IMR-90 (cell line): ENCODE measurements at regions not wholly inside any gene's neighbourhood (a gene's known extent, or its start where the extent isn't known, plus 50 kb on each side); places are given as distances from the start of the nearest gene placed in this dataset.

Source experiments
- ATAC-seq: fragments of 200-7000 bp; cut with Tn5 transposase; 2 replicates; pipeline ENCODE4 v1.9.1; 2020; ENCODE audit warnings: low read depth, mild to moderate bottlenecking, moderate library complexity
- BruUV-seq: library from RNA; stranded (reverse); fragments of 400-500 nt; replicated peaks from 2 replicates; lab custom pipeline; 2021; lab: Mats Ljungman, UMichigan
- CTCF ChIA-PET: fragments of 300-600 bp; formaldehyde crosslinking; extraction: SDS; loops from one replicate; lab custom pipeline; 2021; ENCODE audit warnings: antibody characterized with exemption; lab: Yijun Ruan, JAX
- POLR2A ChIA-PET: fragments of 300-600 bp; sonication (Branson Sonifier 250); formaldehyde crosslinking; loops from one replicate; lab custom pipeline; 2022; ENCODE audit warnings: antibody characterized with exemption; ENCODE audit not compliant: unreplicated experiment; lab: Charles Lee
- DNase-seq: peaks from one replicate; pipeline ENCODE4 v3.0.0; 2013
- H2AFZ ChIP-seq: replicated peaks from 2 replicates; pipeline ENCODE3; 2013; ENCODE audit warnings: low read length, mild to moderate bottlenecking; ENCODE audit not compliant: poor library complexity
- H2AK5ac ChIP-seq: 2 replicates; pipeline ENCODE4 v1.6.1; 2013; ENCODE audit warnings: low read depth, low read length, inconsistent platforms
- H2AK9ac ChIP-seq: replicated peaks from 2 replicates; pipeline ENCODE3; 2013; ENCODE audit warnings: mild to moderate bottlenecking, low read depth, low read length, moderate library complexity; ENCODE audit not compliant: poor library complexity
- H2BK120ac ChIP-seq: 2 replicates; pipeline ENCODE4 v1.6.1; 2013; ENCODE audit warnings: low read depth, low read length, inconsistent platforms
- H2BK15ac ChIP-seq: 3 replicates; pipeline ENCODE4 v1.6.1; 2013; ENCODE audit warnings: low read depth, low read length, inconsistent platforms
- H2BK20ac ChIP-seq: 2 replicates; pipeline ENCODE4 v1.6.1; 2013; ENCODE audit warnings: low read depth, mild to moderate bottlenecking, inconsistent platforms, low read length, moderate library complexity
- H2BK5ac ChIP-seq: 2 replicates; pipeline ENCODE4 v1.6.1; 2013; ENCODE audit warnings: mild to moderate bottlenecking, low read depth, low read length, inconsistent platforms; ENCODE audit not compliant: poor library complexity, severe bottlenecking
- H3K14ac ChIP-seq: replicated peaks from 2 replicates; pipeline ENCODE4 v1.6.1; 2013; ENCODE audit warnings: low read depth, low read length, inconsistent platforms
- H3K18ac ChIP-seq: 2 replicates; pipeline ENCODE4 v1.6.1; 2013; ENCODE audit warnings: low read depth, low read length, control low read depth
- H3K23ac ChIP-seq: 2 replicates; pipeline ENCODE4 v1.6.1; 2013; ENCODE audit warnings: low read depth, low read length, inconsistent platforms
- H3K27ac ChIP-seq: 2 replicates; pipeline ENCODE4 v1.5.1; 2013; ENCODE audit warnings: mild to moderate bottlenecking, control low read depth, low read length; ENCODE audit not compliant: insufficient read depth
- H3K27me3 ChIP-seq: 2 replicates; pipeline ENCODE4 v1.6.1; 2013; ENCODE audit warnings: low read length; ENCODE audit not compliant: control insufficient read depth, insufficient read depth
- H3K36me3 ChIP-seq: 2 replicates; pipeline ENCODE4 v1.6.1; 2013; ENCODE audit warnings: low read length, mixed read lengths; ENCODE audit not compliant: control insufficient read depth, insufficient read depth
- H3K4ac ChIP-seq: 2 replicates; pipeline ENCODE4 v1.6.1; 2013; ENCODE audit warnings: low read depth, low read length, inconsistent platforms
- H3K4me1 ChIP-seq: 2 replicates; pipeline ENCODE4 v1.6.1; 2013; ENCODE audit warnings: low read length, mixed read lengths; ENCODE audit not compliant: control insufficient read depth, insufficient read depth
- H3K4me2 ChIP-seq: 2 replicates; pipeline ENCODE4 v1.6.1; 2013; ENCODE audit warnings: low read depth, mild to moderate bottlenecking, control low read depth, low read length, moderate library complexity
- H3K4me3 ChIP-seq: 2 replicates; pipeline ENCODE4 v1.5.1; 2013; ENCODE audit warnings: low read depth, mild to moderate bottlenecking, control low read depth, low read length, moderate library complexity; ENCODE audit not compliant: insufficient read depth
- H3K56ac ChIP-seq: 2 replicates; pipeline ENCODE4 v1.6.1; 2013; ENCODE audit warnings: low read length, inconsistent platforms; ENCODE audit not compliant: insufficient read depth; ENCODE audit errors: extremely low read depth
- H3K79me1 ChIP-seq, 2 experiments: 2 replicates each; pipeline ENCODE4 v1.6.1; 2013; ENCODE audit warnings: low read length in 2 of 2, inconsistent platforms in 1 of 2, low read depth in 1 of 2
- H3K9ac ChIP-seq: 2 replicates; pipeline ENCODE4 v1.6.1; 2013; ENCODE audit warnings: low read depth, low read length, control low read depth
- H3K9me1 ChIP-seq: 2 replicates; pipeline ENCODE4 v1.6.1; 2013; ENCODE audit warnings: low read length, inconsistent platforms; ENCODE audit not compliant: insufficient read depth
- H3K9me3 ChIP-seq: 2 replicates; pipeline ENCODE4 v1.6.1; 2013; ENCODE audit warnings: low read length; ENCODE audit not compliant: control insufficient read depth, insufficient read depth
- H4K20me1 ChIP-seq: 2 replicates; pipeline ENCODE4 v1.6.1; 2013; ENCODE audit warnings: low read length, inconsistent platforms; ENCODE audit not compliant: insufficient read depth
- H4K5ac ChIP-seq: 2 replicates; pipeline ENCODE4 v1.6.1; 2013; ENCODE audit warnings: mild to moderate bottlenecking, low read depth, low read length, control low read depth
- H4K8ac ChIP-seq, 2 experiments: 2 replicates each; pipeline ENCODE4 v1.6.1; 2013; ENCODE audit warnings: low read depth in 2 of 2, low read length in 2 of 2, control low read depth in 1 of 2, inconsistent platforms in 1 of 2
- H4K91ac ChIP-seq: 2 replicates; pipeline ENCODE4 v1.6.1; 2013; ENCODE audit warnings: low read depth, low read length, inconsistent platforms; ENCODE audit not compliant: insufficient read depth
- BHLHE40 ChIP-seq: fragments of 150-350 bp; IDR thresholded peaks from 2 replicates; pipeline ENCODE4 v1.6.1; 2016; ENCODE audit warnings: mild to moderate bottlenecking, low read depth, low read length
- CEBPB ChIP-seq: IDR thresholded peaks from 2 replicates; pipeline ENCODE4 v1.6.1; 2012; ENCODE audit warnings: low read depth, low read length, improper control_type of control experiment
- CHD1 ChIP-seq: IDR thresholded peaks from 2 replicates; pipeline ENCODE4 v1.6.1; 2012; ENCODE audit warnings: low read depth, low read length, improper control_type of control experiment
- FOS ChIP-seq: fragments of 150-350 bp; IDR thresholded peaks from 2 replicates; pipeline ENCODE4 v1.6.1; 2016; ENCODE audit warnings: low read depth, low read length
- MAFK ChIP-seq: IDR thresholded peaks from 2 replicates; pipeline ENCODE4 v1.6.1; 2012; ENCODE audit warnings: low read depth, low read length, improper control_type of control experiment
- MAZ ChIP-seq: IDR thresholded peaks from 2 replicates; pipeline ENCODE4 v1.6.1; 2012; ENCODE audit warnings: low read depth, mild to moderate bottlenecking, low read length, improper control_type of control experiment, moderate library complexity, borderline replicate concordance
- MXI1 ChIP-seq: IDR thresholded peaks from 2 replicates; pipeline ENCODE4 v1.6.1; 2012; ENCODE audit warnings: low read depth, mild to moderate bottlenecking, low read length, moderate library complexity, borderline replicate concordance
- NFE2L2 ChIP-seq: fragments of 150-350 bp; IDR thresholded peaks from 2 replicates; pipeline ENCODE4 v1.6.1; 2016; ENCODE audit warnings: low read depth, mild to moderate bottlenecking, low read length
- POLR2A ChIP-seq: IDR thresholded peaks from 2 replicates; pipeline ENCODE4 v1.6.1; 2012; ENCODE audit warnings: mild to moderate bottlenecking, low read depth, low read length
- RAD21 ChIP-seq: IDR thresholded peaks from 2 replicates; pipeline ENCODE4 v1.6.1; 2012; ENCODE audit warnings: low read length, improper control_type of control experiment
- RCOR1 ChIP-seq: IDR thresholded peaks from 2 replicates; pipeline ENCODE4 v1.6.1; 2012; ENCODE audit warnings: mild to moderate bottlenecking, low read length, improper control_type of control experiment; ENCODE audit not compliant: insufficient replicate concordance
- RFX5 ChIP-seq: IDR thresholded peaks from 2 replicates; pipeline ENCODE4 v1.8.0; 2012; ENCODE audit warnings: low read depth, mild to moderate bottlenecking, low read length, moderate library complexity
- SMC3 ChIP-seq: fragments of 150-350 bp; IDR thresholded peaks from 2 replicates; pipeline ENCODE4 v1.6.1; 2016; ENCODE audit warnings: low read depth, mild to moderate bottlenecking, antibody characterized with exemption, low read length, moderate library complexity
- WGBS, 2 experiments: methylation state at CpG; one replicate each; pipeline versions ENCODE4 v1.1.5 to v1.1.7; 2013; ENCODE audit warnings: missing lambda C conversion rate in 2 of 2; ENCODE audit not compliant: insufficient read length in 1 of 2; ENCODE audit errors: extremely low coverage in 2 of 2; 5-methylcytosine and 5-hydroxymethylcytosine counted together
- dilution Hi-C: fragments of 300-500 bp; cut with HindIII; formaldehyde crosslinking; loops from one replicate; pipeline ENCODE4 v1.14.3; 2018; ENCODE audit warnings: low sequenced_read_pairs; ENCODE audit not compliant: unreplicated experiment
- in situ Hi-C: fragments of 300-500 bp; cut with MboI; formaldehyde crosslinking; loops from 3 replicates; pipeline ENCODE4 v1.14.3; 2019; ENCODE audit warnings: low sequenced_read_pairs, inconsistent platforms, mixed read lengths
- intact Hi-C: fragments of 100-400 bp; cut with micrococcal nuclease; formaldehyde crosslinking; loops from 2 replicates; pipeline ENCODE4 v1.10.0; 2022
- TF ChIP-seq, protein P1 (sequence below): conservative IDR thresholded peaks from 2 replicates; pipeline ENCODE4 v1.5.1; 2012; ENCODE audit warnings: mild to moderate bottlenecking, low read depth, low read length, improper control_type of control experiment
- TF ChIP-seq, protein P2 (sequence below): fragments of 150-350 bp; IDR thresholded peaks from 2 replicates; pipeline ENCODE4 v1.6.1; 2016; ENCODE audit warnings: low read depth, mild to moderate bottlenecking, low read length, moderate library complexity, borderline replicate concordance
- TF ChIP-seq, protein P3 (sequence below): fragments of 150-350 bp; IDR thresholded peaks from 2 replicates; pipeline ENCODE4 v1.6.1; 2017; ENCODE audit warnings: mild to moderate bottlenecking, antibody characterized with exemption, low read length, low read depth

DNA sequence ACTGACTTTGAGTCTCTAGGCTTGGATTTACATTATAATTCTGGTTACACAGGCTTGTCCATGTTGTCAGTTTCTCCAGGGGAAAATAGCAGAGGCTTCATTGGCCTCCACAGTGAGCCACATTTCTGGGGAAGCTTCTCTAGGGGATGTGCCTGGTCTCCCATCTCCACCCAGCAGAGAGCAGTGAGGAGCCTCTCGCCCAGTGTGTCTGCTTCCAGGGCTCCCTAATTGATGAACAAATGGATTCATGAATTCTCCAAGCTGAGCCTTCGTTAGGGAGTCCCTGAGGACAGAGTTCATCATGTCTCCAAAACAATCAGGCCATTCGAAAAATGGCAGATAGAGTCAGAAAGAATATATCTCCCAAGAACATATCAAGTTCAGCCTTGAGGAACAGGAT lies 162.4 kb upstream of the TOX3 start:
- DNase-seq (no peak), ATAC-seq (no peak)
- intact Hi-C loops: no loop called here
- Histone ChIP-seq H2AK9ac (no peak overlapping the region), H4K20me1 (no peaks in the 10 kb centered on the region), H3K27me3 (no peaks in the 10 kb centered on the region), H3K9me3 (peaks cover 3% of the 10 kb centered on the region), H2AFZ (no peak overlapping the region), H2BK5ac (no peak overlapping the region), H3K56ac (no peak overlapping the region), H4K8ac (no peak overlapping the region), H3K18ac (no peak overlapping the region), H2BK20ac (no peak overlapping the region), H3K79me1 (no peaks in the 10 kb centered on the region), H3K23ac (no peak overlapping the region), H3K9me1 (no peaks in the 10 kb centered on the region), H3K9ac (no peak overlapping the region), H4K91ac (no peak overlapping the region), H3K14ac (no peak overlapping the region), H3K4ac (no peak overlapping the region), H3K36me3 (no peaks in the 10 kb centered on the region), H3K4me1 (no peaks in the 10 kb centered on the region), H3K4me3 (no peak overlapping the region), H3K27ac (no peak overlapping the region), H4K5ac (no peak overlapping the region), H2BK120ac (no peak overlapping the region), H2AK5ac (no peak overlapping the region), H2BK15ac (no peak overlapping the region), H3K4me2 (no peak overlapping the region)
- TF ChIP-seq, protein P1, sequence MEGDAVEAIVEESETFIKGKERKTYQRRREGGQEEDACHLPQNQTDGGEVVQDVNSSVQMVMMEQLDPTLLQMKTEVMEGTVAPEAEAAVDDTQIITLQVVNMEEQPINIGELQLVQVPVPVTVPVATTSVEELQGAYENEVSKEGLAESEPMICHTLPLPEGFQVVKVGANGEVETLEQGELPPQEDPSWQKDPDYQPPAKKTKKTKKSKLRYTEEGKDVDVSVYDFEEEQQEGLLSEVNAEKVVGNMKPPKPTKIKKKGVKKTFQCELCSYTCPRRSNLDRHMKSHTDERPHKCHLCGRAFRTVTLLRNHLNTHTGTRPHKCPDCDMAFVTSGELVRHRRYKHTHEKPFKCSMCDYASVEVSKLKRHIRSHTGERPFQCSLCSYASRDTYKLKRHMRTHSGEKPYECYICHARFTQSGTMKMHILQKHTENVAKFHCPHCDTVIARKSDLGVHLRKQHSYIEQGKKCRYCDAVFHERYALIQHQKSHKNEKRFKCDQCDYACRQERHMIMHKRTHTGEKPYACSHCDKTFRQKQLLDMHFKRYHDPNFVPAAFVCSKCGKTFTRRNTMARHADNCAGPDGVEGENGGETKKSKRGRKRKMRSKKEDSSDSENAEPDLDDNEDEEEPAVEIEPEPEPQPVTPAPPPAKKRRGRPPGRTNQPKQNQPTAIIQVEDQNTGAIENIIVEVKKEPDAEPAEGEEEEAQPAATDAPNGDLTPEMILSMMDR: no peak
- TF ChIP-seq FOS: no peak
- no peak for TF ChIP-seq RFX5
- TF ChIP-seq MXI1: no peak
- TF ChIP-seq, protein P2, sequence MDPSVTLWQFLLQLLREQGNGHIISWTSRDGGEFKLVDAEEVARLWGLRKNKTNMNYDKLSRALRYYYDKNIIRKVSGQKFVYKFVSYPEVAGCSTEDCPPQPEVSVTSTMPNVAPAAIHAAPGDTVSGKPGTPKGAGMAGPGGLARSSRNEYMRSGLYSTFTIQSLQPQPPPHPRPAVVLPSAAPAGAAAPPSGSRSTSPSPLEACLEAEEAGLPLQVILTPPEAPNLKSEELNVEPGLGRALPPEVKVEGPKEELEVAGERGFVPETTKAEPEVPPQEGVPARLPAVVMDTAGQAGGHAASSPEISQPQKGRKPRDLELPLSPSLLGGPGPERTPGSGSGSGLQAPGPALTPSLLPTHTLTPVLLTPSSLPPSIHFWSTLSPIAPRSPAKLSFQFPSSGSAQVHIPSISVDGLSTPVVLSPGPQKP: no peak
- TF ChIP-seq CEBPB: no peak
- TF ChIP-seq, protein P3, sequence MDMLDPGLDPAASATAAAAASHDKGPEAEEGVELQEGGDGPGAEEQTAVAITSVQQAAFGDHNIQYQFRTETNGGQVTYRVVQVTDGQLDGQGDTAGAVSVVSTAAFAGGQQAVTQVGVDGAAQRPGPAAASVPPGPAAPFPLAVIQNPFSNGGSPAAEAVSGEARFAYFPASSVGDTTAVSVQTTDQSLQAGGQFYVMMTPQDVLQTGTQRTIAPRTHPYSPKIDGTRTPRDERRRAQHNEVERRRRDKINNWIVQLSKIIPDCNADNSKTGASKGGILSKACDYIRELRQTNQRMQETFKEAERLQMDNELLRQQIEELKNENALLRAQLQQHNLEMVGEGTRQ: no peak
- no peak for TF ChIP-seq SMC3
- no peak for TF ChIP-seq MAZ
- no peak for TF ChIP-seq RAD21
- no peak for TF ChIP-seq BHLHE40
- no peak for TF ChIP-seq NFE2L2
- no peak for TF ChIP-seq RCOR1
- TF ChIP-seq POLR2A: no peak
- TF ChIP-seq CHD1: no peak
- no peak for TF ChIP-seq MAFK
- dilution Hi-C loops: no loop called here
- ChIA-PET POLR2A (no interaction called here), CTCF (interaction anchor here (0.9 kb wide), 1 partner anchor 341 kb away, joined by 3 read pairs; no protein-coding TSS in a partner anchor)
- in situ Hi-C loops: no loop called here
- 0% methylated on average over 1 of the region's 3 CpGs; no CpG with 5 or more reads in 1 of the 2 experiments for WGBS, 2 experiments
- BruUV-seq: no TSS peak
